BJ (cell line): ENCODE measurements at regions not wholly inside any gene's neighbourhood (a gene's known extent, or its start where the extent isn't known, plus 50 kb on each side); places are given as distances from the start of the nearest gene placed in this dataset.

Source experiments
- CTCF ChIA-PET: fragments of 350-600 bp; formaldehyde crosslinking; extraction: SDS; loops from one replicate; lab custom pipeline; 2021; ENCODE audit warnings: antibody characterized with exemption, inconsistent platforms; lab: Yijun Ruan, JAX
- POLR2A ChIA-PET: fragments of 300-600 bp; sonication (Branson Sonifier 250); formaldehyde crosslinking; extraction: SDS; loops from one replicate; lab custom pipeline; 2021; ENCODE audit warnings: antibody characterized with exemption; lab: Charles Lee
- DNase-seq: peaks from one replicate; pipeline ENCODE4 v3.0.0-alpha.2; 2011; ENCODE audit warnings: low read depth
- H3K27me3 ChIP-seq: 2 replicates; pipeline ENCODE4 v1.6.0; 2011; ENCODE audit warnings: low read length; ENCODE audit not compliant: control insufficient read depth, insufficient read depth
- H3K36me3 ChIP-seq: 2 replicates; pipeline ENCODE4 v1.5.1; 2011; ENCODE audit warnings: low read length; ENCODE audit not compliant: control insufficient read depth, insufficient read depth
- H3K4me3 ChIP-seq: 2 replicates; pipeline ENCODE4 v1.5.1; 2011; ENCODE audit warnings: low read depth, mild to moderate bottlenecking, control low read depth, low read length
- TF ChIP-seq, protein P1 (sequence below): IDR thresholded peaks from 2 replicates; pipeline ENCODE4 v1.5.1; 2011; ENCODE audit warnings: low read depth, mild to moderate bottlenecking, control low read depth, inconsistent platforms, low read length, moderate library complexity; ENCODE audit not compliant: insufficient read depth

DNA sequence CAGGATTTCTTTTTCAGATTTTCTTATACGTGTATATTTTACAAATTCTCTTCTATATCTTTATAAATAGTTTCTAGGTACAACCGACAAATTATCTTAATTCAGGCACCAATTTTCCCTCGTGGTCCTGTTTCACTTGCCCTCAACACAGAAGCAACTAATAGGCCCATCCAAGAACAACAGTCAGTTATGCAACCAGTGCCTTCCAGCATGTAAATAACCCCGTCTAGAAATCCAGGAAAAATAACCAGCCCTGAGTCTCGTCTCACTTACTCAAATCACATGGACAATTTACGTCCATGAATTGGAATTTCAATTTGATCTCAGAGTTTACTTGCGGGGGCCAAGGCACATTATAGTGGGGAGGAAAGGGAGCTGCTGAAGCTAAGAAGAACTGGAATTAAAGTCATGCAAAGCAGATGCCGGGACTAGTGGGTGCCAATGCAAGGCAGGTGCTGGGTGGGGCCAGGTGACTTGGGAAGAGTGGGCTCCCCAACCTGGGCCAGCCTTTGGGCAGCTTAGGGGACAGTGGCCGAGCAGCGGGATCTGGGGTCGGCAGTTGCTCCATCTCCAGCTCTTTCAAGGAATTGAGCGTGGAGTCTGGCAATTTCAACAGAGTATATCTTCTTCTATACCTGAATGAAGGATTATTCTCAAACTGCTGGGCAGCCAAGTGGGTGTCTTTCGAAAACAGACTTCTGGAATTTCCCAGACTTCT is 121.7 kb downstream of the EDN3 start:
- ChIA-PET POLR2A (no interaction called here), CTCF (no interaction called here)
- H3K27me3 ChIP-seq = no peaks in the 10 kb centered on the region
- no peak overlapping the region for H3K4me3 ChIP-seq
- H3K36me3 ChIP-seq = no peaks in the 10 kb centered on the region
- TF ChIP-seq, protein P1, sequence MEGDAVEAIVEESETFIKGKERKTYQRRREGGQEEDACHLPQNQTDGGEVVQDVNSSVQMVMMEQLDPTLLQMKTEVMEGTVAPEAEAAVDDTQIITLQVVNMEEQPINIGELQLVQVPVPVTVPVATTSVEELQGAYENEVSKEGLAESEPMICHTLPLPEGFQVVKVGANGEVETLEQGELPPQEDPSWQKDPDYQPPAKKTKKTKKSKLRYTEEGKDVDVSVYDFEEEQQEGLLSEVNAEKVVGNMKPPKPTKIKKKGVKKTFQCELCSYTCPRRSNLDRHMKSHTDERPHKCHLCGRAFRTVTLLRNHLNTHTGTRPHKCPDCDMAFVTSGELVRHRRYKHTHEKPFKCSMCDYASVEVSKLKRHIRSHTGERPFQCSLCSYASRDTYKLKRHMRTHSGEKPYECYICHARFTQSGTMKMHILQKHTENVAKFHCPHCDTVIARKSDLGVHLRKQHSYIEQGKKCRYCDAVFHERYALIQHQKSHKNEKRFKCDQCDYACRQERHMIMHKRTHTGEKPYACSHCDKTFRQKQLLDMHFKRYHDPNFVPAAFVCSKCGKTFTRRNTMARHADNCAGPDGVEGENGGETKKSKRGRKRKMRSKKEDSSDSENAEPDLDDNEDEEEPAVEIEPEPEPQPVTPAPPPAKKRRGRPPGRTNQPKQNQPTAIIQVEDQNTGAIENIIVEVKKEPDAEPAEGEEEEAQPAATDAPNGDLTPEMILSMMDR = no peak
- DNase-seq = no peak

DNA sequence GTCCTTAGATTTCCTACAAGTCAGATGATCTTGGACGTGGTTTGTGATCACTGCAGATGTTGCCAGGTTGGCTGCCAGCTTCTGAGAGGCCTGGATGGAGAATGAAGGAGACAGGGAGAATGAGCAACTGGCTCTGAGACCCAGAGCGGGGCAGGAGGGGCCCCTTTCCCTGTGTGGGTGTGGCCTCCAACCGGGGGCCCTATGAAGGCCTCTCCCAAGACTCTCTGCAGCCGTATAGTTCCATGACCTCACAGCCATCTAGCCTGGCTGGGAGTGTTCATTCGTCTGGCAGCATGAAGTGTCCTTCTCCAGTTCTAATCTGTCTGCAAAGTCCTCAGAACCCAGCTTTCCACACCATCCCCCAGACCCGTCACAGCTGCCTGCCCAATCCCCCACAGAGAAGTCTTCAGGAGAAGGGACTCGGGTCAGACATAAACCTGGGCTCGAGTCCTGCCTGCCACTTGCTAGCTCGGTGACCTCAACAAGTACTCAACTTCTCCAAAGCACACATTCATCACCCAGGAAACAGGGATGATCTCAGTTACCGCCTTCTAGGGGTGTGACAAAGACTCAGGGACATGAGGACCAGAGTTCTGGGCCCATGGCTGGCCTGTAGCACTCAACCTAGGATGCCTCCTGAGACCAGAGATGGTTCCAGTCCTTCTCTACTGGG is 122.6 kb downstream of the EDN3 start:
- no peaks in the 10 kb centered on the region for H3K36me3 ChIP-seq
- no peak for DNase-seq
- no peak overlapping the region for H3K4me3 ChIP-seq
- CTCF ChIA-PET = no interaction called here
- TF ChIP-seq, protein P1 = no peak
- H3K27me3 ChIP-seq = no peaks in the 10 kb centered on the region
- POLR2A ChIA-PET = no interaction called here

DNA sequence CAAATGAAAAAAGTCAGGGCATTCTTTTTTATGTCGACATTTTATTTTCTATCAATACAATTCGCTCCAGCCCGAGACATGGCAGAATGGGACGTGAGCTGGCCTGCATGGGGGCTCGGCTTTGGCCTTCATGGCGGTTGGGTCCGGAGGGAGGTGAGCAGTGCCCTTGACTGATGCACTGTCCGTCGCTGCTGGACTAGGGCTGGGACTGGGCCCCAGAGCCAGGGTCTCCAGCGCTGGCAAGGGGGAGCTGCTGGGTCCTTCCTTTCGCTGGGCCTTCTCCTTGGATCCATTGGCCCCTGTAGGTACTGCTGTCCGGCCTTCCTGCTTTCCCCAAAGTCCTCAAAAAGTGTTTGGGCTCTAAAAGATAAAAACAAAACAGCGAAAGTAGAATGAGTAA is 124.6 kb downstream of the EDN3 start:
- no peak for DNase-seq
- H3K4me3 ChIP-seq = no peak overlapping the region
- POLR2A ChIA-PET = no interaction called here
- TF ChIP-seq, protein P1 = no peak
- CTCF ChIA-PET = interaction anchor here (1.3 to 1.4 kb wide), 2 partner anchors 21 kb away, joined by 3 read pairs; no protein-coding TSS in a partner anchor
- no peaks in the 10 kb centered on the region for H3K27me3 ChIP-seq
- no peaks in the 10 kb centered on the region for H3K36me3 ChIP-seq

DNA sequence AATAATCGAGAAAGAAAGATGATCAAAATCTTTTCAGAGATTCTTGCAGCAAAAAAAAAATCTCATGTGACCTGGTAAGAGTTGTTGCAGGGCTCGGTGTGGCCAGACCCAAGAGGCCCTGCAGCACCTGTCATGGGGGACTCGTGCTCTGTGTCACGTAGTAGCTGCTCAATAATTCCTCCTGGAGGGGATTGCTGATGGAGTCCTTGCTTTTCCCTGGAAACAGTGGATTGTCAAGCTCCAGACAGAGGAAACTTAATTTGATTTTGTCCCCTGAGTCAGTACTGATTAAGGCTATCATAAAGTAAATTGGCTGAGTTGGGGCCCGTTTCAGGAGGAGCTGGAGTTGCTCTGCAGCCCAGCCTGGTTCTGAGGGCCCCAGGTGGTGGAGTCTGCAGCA is 125.2 kb downstream of the EDN3 start:
- DNase-seq = no peak
- H3K27me3 ChIP-seq = no peaks in the 10 kb centered on the region
- POLR2A ChIA-PET = no interaction called here
- no peak overlapping the region for H3K4me3 ChIP-seq
- CTCF ChIA-PET = interaction anchor here (1.3 kb wide), 1 partner anchor 21 kb away, joined by 3 read pairs; no protein-coding TSS in a partner anchor
- TF ChIP-seq, protein P1 = no peak
- H3K36me3 ChIP-seq = no peaks in the 10 kb centered on the region

DNA sequence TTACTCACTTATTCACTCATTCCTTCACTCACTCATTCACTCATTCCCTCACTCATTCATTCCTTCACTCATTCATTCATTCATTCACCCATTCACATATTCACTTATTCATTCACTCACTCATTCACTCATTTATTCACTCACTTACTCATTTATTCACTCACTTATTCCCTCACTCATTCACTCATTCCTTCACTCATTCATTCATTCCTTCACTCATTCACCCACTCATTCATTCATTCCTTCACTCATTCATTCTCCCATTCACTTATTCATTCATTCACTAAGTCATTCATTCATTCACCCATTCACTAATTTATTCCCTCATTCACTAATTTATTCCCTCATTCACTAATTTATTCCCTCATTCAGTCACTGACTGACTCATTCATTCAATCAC is 127.6 kb downstream of the EDN3 start:
- CTCF ChIA-PET = no interaction called here
- TF ChIP-seq, protein P1 = no peak
- H3K27me3 ChIP-seq = no peaks in the 10 kb centered on the region
- H3K36me3 ChIP-seq = no peaks in the 10 kb centered on the region
- DNase-seq = no peak
- no peak overlapping the region for H3K4me3 ChIP-seq
- POLR2A ChIA-PET = no interaction called here
